GM19468 (cell line): ENCODE measurements at regions not wholly inside any gene's neighbourhood (a gene's known extent, or its start where the extent isn't known, plus 50 kb on each side); places are given as distances from the start of the nearest gene placed in this dataset.
"Not testable (repeated sequence)": the region's sequence is repeated elsewhere in the genome, so short reads cannot be mapped to it uniquely, and the experiment has no call there.

Experiments
- ATAC-seq: cut with Tn5 transposase; IDR thresholded peaks from one replicate; pipeline ENCODE4 v1.9.1; 2021; ENCODE audit warnings: mild to moderate bottlenecking, moderate library complexity, moderate number of reproducible peaks; ENCODE audit not compliant: unreplicated experiment; ENCODE audit errors: extremely low read depth

- no peak for ATAC-seq
Measured at GRCh38 chr12:31215518-31216232, 110.3 kb downstream of the SINHCAF start.

GRCh38 chr12:31216479-31216878 lies 109.5 kb downstream of the SINHCAF start:
- no peak for ATAC-seq

GRCh38 chr12:31217356-31218130 lies 108.4 kb downstream of the SINHCAF start:
- ATAC-seq: no peak

- no peak for ATAC-seq
Measured at GRCh38 chr12:31218203-31219025, 107.5 kb downstream of the SINHCAF start.

- no peak for ATAC-seq
Measured at GRCh38 chr12:31219521-31219920, 106.4 kb downstream of the SINHCAF start.

- no peak for ATAC-seq
Measured at GRCh38 chr12:31220061-31220460, 105.9 kb downstream of the SINHCAF start.

GRCh38 chr12:31220633-31221550 lies 105.1 kb downstream of the SINHCAF start:
- ATAC-seq: no peak

- ATAC-seq: no peak
Measured at GRCh38 chr12:31221551-31221945, 104.4 kb downstream of the SINHCAF start.

GRCh38 chr12:31222620-31223222 lies 103.2 kb downstream of the SINHCAF start:
- ATAC-seq: no peak

- ATAC-seq: not testable (repeated sequence)
Measured at GRCh38 chr12:31223640-31224039, 102.3 kb downstream of the SINHCAF start.

GRCh38 chr12:31224768-31225448 lies 101.0 kb downstream of the SINHCAF start:
- ATAC-seq: no peak

- ATAC-seq: no peak
Measured at GRCh38 chr12:31225656-31226535, 100.1 kb downstream of the SINHCAF start.

- ATAC-seq: no peak
Measured at GRCh38 chr12:31226639-31227038, 99.3 kb downstream of the SINHCAF start.

- no peak for ATAC-seq
Measured at GRCh38 chr12:31227401-31227981, 98.5 kb downstream of the SINHCAF start.

GRCh38 chr12:31228811-31229792 lies 96.8 kb downstream of the SINHCAF start:
- no peak for ATAC-seq

- ATAC-seq: no peak
Measured at GRCh38 chr12:31230004-31230403, 95.9 kb downstream of the SINHCAF start.
